GM21447 (cell line): ENCODE measurements at regions not wholly inside any gene's neighbourhood (a gene's known extent, or its start where the extent isn't known, plus 50 kb on each side); places are given as distances from the start of the nearest gene placed in this dataset.
"Not testable (repeated sequence)": the region's sequence is repeated elsewhere in the genome, so short reads cannot be mapped to it uniquely, and the experiment has no call there.

Source experiments
- ATAC-seq: cut with Tn5 transposase; IDR thresholded peaks from one replicate; pipeline ENCODE4 v1.9.1; 2021; ENCODE audit not compliant: unreplicated experiment

DNA sequence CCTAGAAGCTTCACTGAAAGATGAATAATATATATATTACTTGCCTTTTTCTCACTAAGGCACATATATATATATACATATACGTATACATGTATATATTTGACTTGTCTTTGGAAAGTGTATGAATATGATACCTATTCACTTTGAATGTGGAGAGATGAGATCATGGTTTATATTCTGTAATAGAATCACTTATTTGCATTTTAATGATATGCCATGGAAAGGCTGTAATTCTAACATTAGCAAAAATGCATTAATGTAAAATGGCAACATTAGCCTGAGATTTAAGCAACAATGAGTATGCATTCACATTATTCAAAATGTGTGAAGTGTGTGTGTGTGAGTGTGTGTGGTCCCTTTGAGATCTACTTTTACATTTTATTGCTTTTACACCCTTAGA, 54.5 kb upstream of the PRKD1 start:
- no peak for ATAC-seq

DNA sequence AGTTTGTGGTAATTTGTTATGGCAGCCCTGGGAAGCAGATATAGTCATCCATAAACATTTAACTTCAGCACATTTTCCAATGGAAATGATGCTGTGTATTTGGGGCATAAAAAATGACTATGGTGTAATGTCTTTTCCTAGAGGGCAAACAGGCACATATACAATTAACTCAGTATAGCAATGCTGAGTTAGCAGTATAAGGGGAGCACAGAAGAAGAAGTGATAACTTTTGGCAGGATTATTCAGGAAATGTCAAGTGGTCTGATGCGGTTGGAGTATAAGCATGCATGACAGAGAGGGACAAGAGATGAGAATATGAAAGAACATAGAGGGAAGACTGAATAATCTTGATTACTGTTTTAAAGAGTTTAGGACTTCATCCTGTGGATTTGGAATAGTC, 55.3 kb upstream of the PRKD1 start:
- no peak for ATAC-seq

GRCh38 chr14:29990344-29990857, 62.8 kb upstream of the PRKD1 start:
- not testable (repeated sequence) for ATAC-seq

- no peak for ATAC-seq
Observed at GRCh38 chr14:29990993-29991392, 63.3 kb upstream of the PRKD1 start.

GRCh38 chr14:29993143-29993542, 65.5 kb upstream of the PRKD1 start:
- ATAC-seq, result no peak

GRCh38 chr14:29999013-29999539, 71.4 kb upstream of the PRKD1 start:
- no peak for ATAC-seq

DNA sequence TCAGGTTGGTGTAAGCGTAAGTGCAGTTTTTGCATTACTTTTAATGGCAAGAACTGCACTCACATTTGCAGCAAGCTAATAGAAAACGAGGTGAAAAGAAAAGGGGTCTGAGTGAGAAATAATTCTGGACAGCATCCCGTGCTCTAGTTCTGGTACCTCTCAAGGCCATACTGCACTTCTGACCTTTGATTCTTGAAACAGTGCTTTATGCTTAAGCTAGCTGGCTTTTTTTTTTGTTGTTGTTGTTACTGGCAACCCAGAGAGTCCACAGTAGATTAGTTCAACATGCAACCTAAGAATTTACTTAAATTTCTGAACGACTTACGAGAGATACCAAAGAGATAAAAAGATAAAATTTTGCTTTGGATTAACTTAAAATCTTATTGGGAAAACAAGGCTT, 75.2 kb upstream of the PRKD1 start:
- ATAC-seq, result no peak

- no peak for ATAC-seq
Observed at GRCh38 chr14:30005114-30005808, 77.6 kb upstream of the PRKD1 start.

DNA sequence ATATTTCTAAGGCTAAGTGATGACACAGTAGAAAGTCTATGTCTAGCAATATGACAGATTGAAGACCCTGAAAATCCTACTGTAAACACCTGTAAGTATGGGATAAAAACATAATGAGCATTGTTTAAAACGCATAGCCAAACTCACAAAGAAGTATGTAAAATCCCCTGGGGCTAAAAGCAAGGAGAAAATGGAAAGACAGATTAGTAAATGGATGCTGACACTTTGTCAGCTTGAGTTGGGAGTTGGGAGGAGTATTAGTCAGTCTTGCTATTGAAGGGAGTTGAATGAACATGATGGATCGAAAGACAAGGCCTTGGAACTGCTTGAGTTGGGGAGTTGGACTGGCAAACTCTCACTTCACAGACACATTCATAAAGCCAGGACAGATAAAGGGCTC, 79.0 kb upstream of the PRKD1 start:
- no peak for ATAC-seq

GRCh38 chr14:30015489-30015888, 87.8 kb upstream of the PRKD1 start:
- ATAC-seq, result no peak

DNA sequence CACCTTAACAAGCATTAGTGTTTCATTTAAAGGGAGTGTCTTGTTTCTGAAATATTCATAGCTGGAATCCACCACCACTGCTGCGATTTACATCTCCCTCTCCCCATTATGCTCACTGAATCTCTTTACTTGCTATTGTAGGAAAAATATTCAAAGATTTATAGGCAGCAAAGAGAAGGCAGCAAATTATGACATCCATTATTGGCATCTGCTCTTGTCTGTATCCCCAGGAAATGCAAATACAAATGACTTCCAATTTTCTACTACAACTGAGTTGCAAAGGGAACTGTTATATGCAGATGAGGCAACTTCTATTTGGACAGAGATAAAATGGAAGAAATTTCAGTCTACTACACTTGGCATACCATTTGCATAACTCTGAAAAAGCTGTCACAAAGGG, 88.4 kb upstream of the PRKD1 start:
- ATAC-seq, result no peak

- no peak for ATAC-seq
Observed at GRCh38 chr14:30017370-30017993, 89.8 kb upstream of the PRKD1 start.

GRCh38 chr14:30020271-30020670, 92.6 kb upstream of the PRKD1 start:
- no peak for ATAC-seq

DNA sequence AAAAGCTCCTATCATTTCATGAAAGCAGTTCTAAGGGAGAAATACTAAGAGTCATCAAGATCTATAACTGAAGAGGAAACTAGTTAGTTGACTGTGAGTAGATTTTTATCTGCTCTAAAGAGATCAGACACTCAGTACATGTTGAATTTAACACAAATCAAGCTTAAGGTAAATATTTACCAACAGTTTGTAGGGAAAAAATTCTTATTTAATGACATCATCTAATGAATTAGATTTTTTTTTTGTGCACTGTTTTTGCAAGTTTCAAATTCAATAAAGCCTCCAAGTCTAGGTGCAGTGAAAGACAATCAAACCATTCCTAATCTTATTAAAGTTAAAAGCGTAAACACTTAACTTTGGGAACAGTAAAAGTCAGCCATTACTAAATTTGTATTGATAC, 93.0 kb upstream of the PRKD1 start:
- ATAC-seq, result no peak

- ATAC-seq, result not testable (repeated sequence)
Observed at GRCh38 chr14:30023350-30023749, 95.7 kb upstream of the PRKD1 start.

DNA sequence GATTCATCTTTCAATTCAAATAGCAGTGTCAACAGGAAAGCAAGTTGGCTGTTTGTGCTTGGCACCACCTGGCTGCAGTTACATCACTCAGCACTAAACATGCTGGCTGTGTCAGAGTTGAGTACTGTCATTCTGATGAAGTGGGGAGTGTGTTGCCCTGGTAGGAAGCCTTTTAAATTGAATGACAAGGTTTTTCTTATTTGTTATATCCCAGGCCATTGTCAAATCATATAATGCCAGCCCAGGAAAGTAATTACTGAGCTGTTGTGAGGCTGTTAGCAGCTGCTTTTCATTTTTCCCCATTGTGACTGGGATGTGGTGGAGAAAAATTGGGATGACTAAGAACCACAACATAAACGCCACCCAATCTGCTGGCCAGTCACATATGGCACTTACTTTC, 106.5 kb upstream of the PRKD1 start:
- no peak for ATAC-seq

GRCh38 chr14:30035361-30035760, 107.7 kb upstream of the PRKD1 start:
- no peak for ATAC-seq

- no peak for ATAC-seq
Observed at GRCh38 chr14:30045720-30046119, 118.1 kb upstream of the PRKD1 start.

GRCh38 chr14:30053103-30053502, 125.5 kb upstream of the PRKD1 start:
- no peak for ATAC-seq

DNA sequence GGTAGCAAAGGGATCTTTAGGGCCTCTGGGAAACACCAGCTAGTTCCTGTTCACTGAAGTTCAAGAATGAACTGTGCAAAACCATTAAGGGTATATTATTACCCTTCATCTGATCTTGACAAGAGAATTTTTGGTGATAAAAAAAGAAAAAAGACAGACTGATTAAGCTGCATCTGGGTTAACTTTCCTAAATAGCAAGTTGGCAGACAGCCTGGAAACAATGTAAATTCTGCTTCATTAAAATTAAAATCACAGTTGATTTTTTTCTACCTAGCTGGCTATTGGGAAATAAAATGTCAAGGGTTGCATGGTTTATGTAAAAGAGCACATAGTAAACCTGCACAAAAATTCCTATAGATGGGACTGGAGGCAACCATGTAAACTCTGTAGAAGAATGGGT, 126.6 kb upstream of the PRKD1 start:
- no peak for ATAC-seq

GRCh38 chr14:30058401-30058800, 130.8 kb upstream of the PRKD1 start:
- ATAC-seq, result no peak

DNA sequence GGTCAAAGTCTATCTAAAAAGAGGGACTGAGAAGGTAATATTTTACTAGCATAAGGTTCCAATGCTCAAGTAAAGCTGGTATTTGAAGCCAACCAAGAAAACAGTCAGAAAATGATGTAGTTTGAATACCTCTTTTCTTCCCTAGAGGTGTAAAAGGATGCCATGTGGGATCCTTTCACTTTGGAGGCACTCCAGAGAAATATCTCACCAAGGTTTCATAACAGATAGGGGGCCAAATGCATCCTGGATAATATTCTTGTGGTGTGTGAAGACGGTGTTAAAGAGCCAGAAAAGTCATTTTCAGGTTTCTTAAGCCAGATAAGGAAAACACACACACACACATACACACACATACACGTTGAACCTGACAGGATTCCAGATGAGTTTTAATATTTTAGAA, 136.1 kb upstream of the PRKD1 start:
- ATAC-seq, result no peak

DNA sequence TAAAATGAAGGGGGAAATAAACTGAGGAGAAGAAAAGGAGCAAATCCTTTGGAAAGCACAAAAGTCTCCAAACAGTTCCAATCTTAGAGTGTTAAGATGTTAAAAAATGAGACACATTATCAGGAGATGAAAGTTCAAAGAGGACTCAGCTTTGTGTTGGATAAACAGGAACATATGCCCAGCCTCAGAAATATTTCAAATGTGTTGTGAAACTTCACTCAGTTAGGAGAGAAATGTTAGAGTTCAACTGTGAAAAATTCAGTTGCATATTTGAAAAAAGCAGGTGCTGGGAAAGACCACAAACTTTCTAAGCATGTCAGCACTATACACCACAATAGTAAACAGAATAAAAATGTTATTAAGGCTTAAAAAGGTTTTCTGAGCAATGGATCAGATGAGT, 136.8 kb upstream of the PRKD1 start:
- ATAC-seq, result no peak
